CD14-positive monocyte (primary cell): ENCODE measurements at regions not wholly inside any gene's neighbourhood (a gene's known extent, or its start where the extent isn't known, plus 50 kb on each side); places are given as distances from the start of the nearest gene placed in this dataset.

Experiments
- DNase-seq, 3 donors: peaks; one replicate each; pipeline ENCODE4 v3.0.0-alpha.2; 2011 to 2022
- H2AFZ ChIP-seq: 2 replicates; pipeline ENCODE4 v1.6.0; 2012; ENCODE audit warnings: mild to moderate bottlenecking, low read depth, low read length, inconsistent platforms; ENCODE audit not compliant: insufficient read depth, poor library complexity, severe bottlenecking
- H3K27ac ChIP-seq, 2 donors: 1 replicate in 1 of 2; 2 replicates in 1 of 2; pipeline ENCODE4 v1.5.1; 2012 to 2013; ENCODE audit warnings: low read length in 2 of 2, control low read depth in 1 of 2, inconsistent platforms in 1 of 2, low read depth in 1 of 2, mild to moderate bottlenecking in 1 of 2
- H3K27me3 ChIP-seq, 2 donors: one replicate each; pipeline versions ENCODE4 v1.6.0 to v1.6.1; 2011 to 2013; ENCODE audit warnings: low read length in 2 of 2; ENCODE audit not compliant: control insufficient read depth in 2 of 2, insufficient read depth in 2 of 2
- H3K36me3 ChIP-seq, 2 donors: replicated peaks in 1 of 2; 1 replicate in 1 of 2; 2 replicates in 1 of 2; pipeline versions ENCODE4 v1.5.1 to v1.6.1; 2012 to 2013; ENCODE audit warnings: low read length in 2 of 2, control low read depth in 1 of 2, inconsistent platforms in 1 of 2, mild to moderate bottlenecking in 1 of 2; ENCODE audit not compliant: insufficient read depth in 2 of 2, control insufficient read depth in 1 of 2
- H3K4me1 ChIP-seq, 2 donors: 1 replicate in 1 of 2; 2 replicates in 1 of 2; pipeline versions ENCODE4 v1.5.1 to v1.6.1; 2012 to 2013; ENCODE audit warnings: low read length in 2 of 2, control low read depth in 1 of 2, inconsistent platforms in 1 of 2, mild to moderate bottlenecking in 1 of 2, moderate library complexity in 1 of 2; ENCODE audit not compliant: insufficient read depth in 2 of 2, control insufficient read depth in 1 of 2
- H3K4me2 ChIP-seq: replicated peaks from 2 replicates; pipeline ENCODE3; 2012; ENCODE audit warnings: low read length, moderate library complexity, mild to moderate bottlenecking; ENCODE audit not compliant: poor library complexity, severe bottlenecking; ENCODE audit errors: extremely low read depth
- H3K4me3 ChIP-seq, 3 experiments: fragments of 200-600 bp in 1 of 3; sonication (generic) in 1 of 3; replicated peaks in 1 of 3; 1 replicate in 2 of 3; 2 replicates in 1 of 3; pipeline ENCODE4 v1.5.1; 2011 to 2013; ENCODE audit warnings: low read length in 3 of 3, mild to moderate bottlenecking in 3 of 3, control low read depth in 2 of 3, low read depth in 2 of 3, inconsistent platforms in 1 of 3, moderate library complexity in 1 of 3
- H3K79me2 ChIP-seq: 2 replicates; pipeline ENCODE4 v1.6.0; 2012; ENCODE audit warnings: mild to moderate bottlenecking, control low read depth, inconsistent platforms, low read length, moderate library complexity; ENCODE audit not compliant: insufficient read depth
- H3K9ac ChIP-seq: 2 replicates; pipeline ENCODE4 v1.6.0; 2017; ENCODE audit warnings: low read length, mild to moderate bottlenecking; ENCODE audit not compliant: insufficient read depth, poor library complexity, severe bottlenecking
- H3K9me3 ChIP-seq, 2 donors: replicated peaks in 1 of 2; 1 replicate in 1 of 2; 2 replicates in 1 of 2; pipeline versions ENCODE4 v1.5.1 to v1.6.1; 2012 to 2013; ENCODE audit warnings: low read length in 2 of 2, control low read depth in 1 of 2; ENCODE audit not compliant: control insufficient read depth in 1 of 2, insufficient read depth in 1 of 2
- H4K20me1 ChIP-seq: 2 replicates; pipeline ENCODE4 v1.6.0; 2012; ENCODE audit warnings: mild to moderate bottlenecking, low read length, control low read depth, moderate library complexity; ENCODE audit not compliant: insufficient read depth
- H3K27ac Mint-ChIP-seq, 7 donors: one replicate each; pipeline ENCODE4 v1.8.0; 2020; ENCODE audit warnings: mild to moderate bottlenecking in 7 of 7, mixed read lengths in 7 of 7, moderate library complexity in 6 of 7, inconsistent platforms in 2 of 7
- H3K27me3 Mint-ChIP-seq, 3 donors: one replicate each; pipeline ENCODE4 v1.8.0; 2021 to 2022; ENCODE audit warnings: low read depth in 3 of 3, mild to moderate bottlenecking in 3 of 3, mixed read lengths in 3 of 3, moderate library complexity in 3 of 3, inconsistent platforms in 1 of 3
- H3K36me3 Mint-ChIP-seq, 2 donors: one replicate each; pipeline ENCODE4 v1.8.0; 2020; ENCODE audit warnings: mixed read lengths in 2 of 2, inconsistent platforms in 1 of 2, mild to moderate bottlenecking in 1 of 2
- H3K4me1 Mint-ChIP-seq: one replicate; pipeline ENCODE4 v1.8.0; 2020; ENCODE audit warnings: mild to moderate bottlenecking, mixed read lengths
- H3K4me3 Mint-ChIP-seq, 2 donors: one replicate each; pipeline ENCODE4 v1.8.0; 2020; ENCODE audit warnings: mild to moderate bottlenecking in 2 of 2, mixed read lengths in 2 of 2, moderate library complexity in 1 of 2
- H3K9me3 Mint-ChIP-seq, 7 donors: one replicate each; pipeline ENCODE4 v1.8.0; 2020 to 2022; ENCODE audit warnings: mixed read lengths in 7 of 7, mild to moderate bottlenecking in 6 of 7, moderate library complexity in 6 of 7, inconsistent platforms in 2 of 7
- CTCF ChIP-seq: fragments of 200-600 bp; IDR thresholded peaks from one replicate; pipeline ENCODE4 v1.8.0; 2022; ENCODE audit warnings: antibody characterized with exemption, mild to moderate bottlenecking
- WGBS: methylation state at CpG from one replicate; pipeline ENCODE4 v1.1.5; 2013; ENCODE audit warnings: missing lambda C conversion rate; ENCODE audit not compliant: insufficient coverage; 5-methylcytosine and 5-hydroxymethylcytosine counted together
- intact Hi-C, 2 donors: fragments of 100-400 bp; cut with micrococcal nuclease; formaldehyde crosslinking; loops; one replicate each; pipeline versions ENCODE4 v1.15.0 to v1.15.1; 2023

GRCh38 chrX:69079268-69079667 lies 86.0 kb downstream of the PJA1 start:
- Histone ChIP-seq H3K79me2 (no peaks in the 10 kb centered on the region), H3K27me3 (no peaks in the 10 kb centered on the region), H4K20me1 (no peaks in the 10 kb centered on the region), H3K4me2 (no peak overlapping the region), H3K9ac (no peak overlapping the region), H3K36me3 (no peaks in the 10 kb centered on the region), H3K4me3 (no peak overlapping the region), H3K9me3 (no peaks in the 10 kb centered on the region), H2AFZ (no peak overlapping the region), H3K4me1 (no peaks in the 10 kb centered on the region), H3K27ac (no peak overlapping the region)
- H3K4me1 Mint-ChIP-seq = no peaks in the 10 kb centered on the region
- TF ChIP-seq CTCF = no peak
- no peak overlapping the region for H3K27ac Mint-ChIP-seq
- WGBS = 100% methylated on average over 1 of the region's 5 CpGs
- H3K4me3 Mint-ChIP-seq = no peak overlapping the region
- DNase-seq = no peak
- H3K9me3 Mint-ChIP-seq = no peaks in the 10 kb centered on the region
- peaks cover 1 to 2% (median 2%) of the 10 kb centered on the region in 3 donors for H3K27me3 Mint-ChIP-seq
- H3K36me3 Mint-ChIP-seq = no peaks in the 10 kb centered on the region
- intact Hi-C loops = no loop called here

- H3K4me1 ChIP-seq = no peaks in the 10 kb centered on the region
- H3K9me3 Mint-ChIP-seq = no peaks in the 10 kb centered on the region
- TF ChIP-seq CTCF = no peak
- H4K20me1 ChIP-seq = no peaks in the 10 kb centered on the region
- no CpG with 5 or more reads among the region's 6 CpGs for WGBS
- peaks cover 1 to 2% (median 2%) of the 10 kb centered on the region in 3 donors for H3K27me3 Mint-ChIP-seq
- no peak overlapping the region for H3K4me2 ChIP-seq
- no peak overlapping the region for H3K4me3 Mint-ChIP-seq
- H3K79me2 ChIP-seq = no peaks in the 10 kb centered on the region
- H2AFZ ChIP-seq = no peak overlapping the region
- no peaks in the 10 kb centered on the region for H3K36me3 Mint-ChIP-seq
- H3K9me3 ChIP-seq = no peaks in the 10 kb centered on the region
- H3K27me3 ChIP-seq = no peaks in the 10 kb centered on the region
- no peak overlapping the region for H3K9ac ChIP-seq
- H3K27ac Mint-ChIP-seq = no peak overlapping the region
- DNase-seq = no peak
- H3K27ac ChIP-seq = no peak overlapping the region
- no peaks in the 10 kb centered on the region for H3K4me1 Mint-ChIP-seq
- H3K4me3 ChIP-seq = no peak overlapping the region
- no peaks in the 10 kb centered on the region for H3K36me3 ChIP-seq
- intact Hi-C loops = no loop called here
These were observed 87.3 kb downstream of the PJA1 start for GRCh38 chrX:69077895-69078455.
